HL-60 (cell line): ENCODE measurements at regions not wholly inside any gene's neighbourhood (a gene's known extent, or its start where the extent isn't known, plus 50 kb on each side); places are given as distances from the start of the nearest gene placed in this dataset.

Source experiments
- DNase-seq, 2 experiments: peaks; one replicate each; pipeline ENCODE4 v3.0.0-alpha.2; 2010 to 2020; ENCODE audit warnings: low read depth in 1 of 2, low spot score in 1 of 2
- H3K27ac ChIP-seq: fragments of 250-450 bp; sonication (Bioruptor Pico); replicated peaks from 2 replicates; pipeline ENCODE4 v1.5.1; 2020; ENCODE audit warnings: mild to moderate bottlenecking, moderate library complexity
- H3K27me3 ChIP-seq: fragments of 250-450 bp; sonication (Bioruptor Pico); 2 replicates; pipeline ENCODE4 v1.5.1; 2021; ENCODE audit warnings: mild to moderate bottlenecking, moderate library complexity; ENCODE audit not compliant: insufficient read depth, poor library complexity, severe bottlenecking
- H3K4me3 ChIP-seq: replicated peaks from 2 replicates; pipeline ENCODE4 v1.5.1; 2011; ENCODE audit warnings: mild to moderate bottlenecking, control low read depth, low read length; ENCODE audit not compliant: insufficient read depth
- CTCF ChIP-seq: IDR thresholded peaks from one replicate; pipeline ENCODE4 v1.5.1; 2011; ENCODE audit warnings: low read length, control low read depth, inconsistent platforms; ENCODE audit not compliant: insufficient read depth
- GABPA ChIP-seq: IDR thresholded peaks from 2 replicates; pipeline ENCODE4 v1.6.1; 2012; ENCODE audit warnings: low read depth
- POLR2AphosphoS5 ChIP-seq: IDR thresholded peaks from 2 replicates; pipeline ENCODE4 v1.6.1; 2012; ENCODE audit warnings: low read depth
- REST ChIP-seq: IDR thresholded peaks from 2 replicates; pipeline ENCODE4 v1.6.1; 2012; ENCODE audit warnings: low read depth; ENCODE audit not compliant: insufficient replicate concordance
- SPI1 ChIP-seq: IDR thresholded peaks from 2 replicates; pipeline ENCODE4 v1.6.1; 2012; ENCODE audit warnings: low read depth, mild to moderate bottlenecking, borderline replicate concordance

GRCh38 chr9:38277601-38278200 is 114.8 kb upstream of the ALDH1B1 start:
- peaks cover 3% of the 10 kb centered on the region for H3K27me3 ChIP-seq
- TF ChIP-seq GABPA (no peak), SPI1 (no peak), REST (no peak), CTCF (no peak), POLR2AphosphoS5 (no peak)
- H3K27ac ChIP-seq, result no peak overlapping the region
- no peak for DNase-seq
- no peak overlapping the region for H3K4me3 ChIP-seq

- no peak overlapping the region for H3K27ac ChIP-seq
- TF ChIP-seq CTCF, result no peak
- TF ChIP-seq REST, result no peak
- no peak for TF ChIP-seq GABPA
- no peak for TF ChIP-seq POLR2AphosphoS5
- H3K27me3 ChIP-seq, result peaks cover 3% of the 10 kb centered on the region
- H3K4me3 ChIP-seq, result no peak overlapping the region
- DNase-seq, result no peak
Measured at GRCh38 chr9:38276771-38277439, 115.6 kb upstream of the ALDH1B1 start.

DNA sequence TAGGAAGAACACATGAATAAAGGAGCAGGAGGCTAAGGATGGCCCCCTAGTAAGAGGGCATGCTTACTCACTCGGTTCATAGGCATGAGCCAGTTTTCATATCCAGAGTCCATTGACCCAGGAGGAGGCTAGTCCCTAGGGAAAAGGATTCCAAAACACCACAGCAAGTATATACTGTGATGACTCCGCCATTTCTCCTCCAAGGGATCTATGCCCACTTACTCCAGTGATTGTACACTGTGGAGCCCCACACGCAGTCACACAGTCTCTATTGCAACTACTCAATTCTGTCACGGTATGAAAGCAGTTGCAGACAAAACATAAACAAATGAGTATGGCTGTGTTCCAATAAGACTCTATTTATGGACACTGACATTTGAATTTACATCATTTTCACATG is 117.7 kb upstream of the ALDH1B1 start:
- no peak for DNase-seq
- no peak overlapping the region for H3K4me3 ChIP-seq
- peaks cover 3% of the 10 kb centered on the region for H3K27me3 ChIP-seq
- TF ChIP-seq SPI1, result no peak
- no peak for TF ChIP-seq POLR2AphosphoS5
- TF ChIP-seq GABPA, result no peak
- TF ChIP-seq CTCF, result no peak
- TF ChIP-seq REST, result no peak
- H3K27ac ChIP-seq, result no peak overlapping the region
